ENCODE measurements at regions not wholly inside any gene's neighbourhood (a gene's known extent, or its start where the extent isn't known, plus 50 kb on each side); places are given as distances from the start of the nearest gene placed in this dataset.
"Not testable (repeated sequence)": the region's sequence is repeated elsewhere in the genome, so short reads cannot be mapped to it uniquely, and the experiment has no call there.

GRCh38 chr6:40671001-40671693 lies 84.0 kb upstream of the LRFN2 start:
- no peaks in the 10 kb centered on the region for H3K9me3 ChIP-seq
- no peak overlapping the region for H3K4me3 ChIP-seq (ENCODE audit: control insufficient read depth in 1 of 2, extremely low read depth in 1 of 2, low read length in 1 of 2)
- DNase-seq (no peak), ATAC-seq (replicated peaks in 1 of 4) (no peak)
- no peak overlapping the region for H3K4me3 Mint-ChIP-seq
- H3K4me1 Mint-ChIP-seq: no peaks in the 10 kb centered on the region
- H3K4me1 ChIP-seq (ENCODE audit: control insufficient read depth in 1 of 2, extremely low read depth in 1 of 2, insufficient read depth in 2 of 2, low read length in 2 of 2): no peaks in the 10 kb centered on the region
- no peak overlapping the region for H3K27ac ChIP-seq (ENCODE audit: low read length)
- H3K36me3 Mint-ChIP-seq: no peaks in the 10 kb centered on the region
- H3K27me3 Mint-ChIP-seq: peaks cover 1 to 7% of the 10 kb centered on the region in 2 donors
- POLR2A ChIA-PET: no interaction called here
- no peak overlapping the region for H3K27ac Mint-ChIP-seq
- CTCF ChIA-PET: no interaction called here
- H3K27me3 ChIP-seq (replicated peaks in 1 of 2; ENCODE audit: control insufficient read depth in 2 of 2, extremely low read depth in 1 of 2, insufficient read depth in 2 of 2, low read length in 1 of 2): peaks cover 0 to 8% of the 10 kb centered on the region in 2 experiments
- 89% methylated on average over 12 of the region's 15 CpGs for WGBS (ENCODE audit: insufficient coverage)
- no peaks in the 10 kb centered on the region for H3K36me3 ChIP-seq (ENCODE audit: control insufficient read depth in 2 of 2, extremely low read depth in 1 of 2, insufficient read depth in 1 of 2, low read length in 1 of 2)
- H3K9me3 Mint-ChIP-seq: peaks cover 0 to 8% (median 5%) of the 10 kb centered on the region in 3 donors

GRCh38 chr6:40669343-40669742 lies 82.2 kb upstream of the LRFN2 start:
- DNase-seq: no peak
- ChIA-PET CTCF (interaction anchor here in 1 of 2 donors (0.6 kb wide), 1 partner anchor 15 kb away, joined by 6 read pairs; no protein-coding TSS in a partner anchor), POLR2A (no interaction called here)
- Histone ChIP-seq H3K4me3 (ENCODE audit: control insufficient read depth in 1 of 2, extremely low read depth in 1 of 2, low read length in 1 of 2) (no peak overlapping the region), H3K27me3 (replicated peaks in 1 of 2; ENCODE audit: control insufficient read depth in 2 of 2, extremely low read depth in 1 of 2, insufficient read depth in 2 of 2, low read length in 1 of 2) (peaks cover 0 to 10% of the 10 kb centered on the region in 2 experiments), H3K36me3 (ENCODE audit: control insufficient read depth in 2 of 2, extremely low read depth in 1 of 2, insufficient read depth in 1 of 2, low read length in 1 of 2) (no peaks in the 10 kb centered on the region), H3K9me3 (no peaks in the 10 kb centered on the region), H3K27ac (ENCODE audit: low read length) (no peak overlapping the region), H3K4me1 (ENCODE audit: control insufficient read depth in 1 of 2, extremely low read depth in 1 of 2, insufficient read depth in 2 of 2, low read length in 2 of 2) (no peaks in the 10 kb centered on the region)
- Mint-ChIP-seq H3K27ac (no peak overlapping the region), H3K4me1 (no peaks in the 10 kb centered on the region), H3K4me3 (no peak overlapping the region), H3K9me3 (peaks cover 7 to 21% (median 13%) of the 10 kb centered on the region in 3 donors), H3K36me3 (peaks cover under 1% of the 10 kb centered on the region), H3K27me3 (peaks cover 1 to 3% of the 10 kb centered on the region in 2 donors)
- no CpG with 5 or more reads among the region's 3 CpGs for WGBS (ENCODE audit: insufficient coverage)
- ATAC-seq (replicated peaks in 1 of 4): no peak

GRCh38 chr6:40668203-40668602 lies 81.0 kb upstream of the LRFN2 start:
- H3K27ac ChIP-seq (ENCODE audit: low read length): no peak overlapping the region
- Mint-ChIP-seq H3K4me1 (no peaks in the 10 kb centered on the region), H3K27ac (no peak overlapping the region), H3K36me3 (peaks cover 3% of the 10 kb centered on the region), H3K27me3 (peaks cover 1 to 3% of the 10 kb centered on the region in 2 donors), H3K9me3 (peaks cover 11 to 32% (median 24%) of the 10 kb centered on the region in 3 donors), H3K4me3 (no peak overlapping the region)
- ChIA-PET CTCF (interaction anchor here in 1 of 2 donors (0.6 kb wide), 1 partner anchor 123 kb away, joined by 3 read pairs; no protein-coding TSS in a partner anchor), POLR2A (no interaction called here)
- ATAC-seq (replicated peaks in 1 of 4) (no peak), DNase-seq (no peak)
- no peaks in the 10 kb centered on the region for H3K9me3 ChIP-seq
- no peaks in the 10 kb centered on the region for H3K4me1 ChIP-seq (ENCODE audit: control insufficient read depth in 1 of 2, extremely low read depth in 1 of 2, insufficient read depth in 2 of 2, low read length in 2 of 2)
- H3K27me3 ChIP-seq (replicated peaks in 1 of 2; ENCODE audit: control insufficient read depth in 2 of 2, extremely low read depth in 1 of 2, insufficient read depth in 2 of 2, low read length in 1 of 2): peaks cover 0 to 13% of the 10 kb centered on the region in 2 experiments
- no peaks in the 10 kb centered on the region for H3K36me3 ChIP-seq (ENCODE audit: control insufficient read depth in 2 of 2, extremely low read depth in 1 of 2, insufficient read depth in 1 of 2, low read length in 1 of 2)
- H3K4me3 ChIP-seq (ENCODE audit: control insufficient read depth in 1 of 2, extremely low read depth in 1 of 2, low read length in 1 of 2): no peak overlapping the region
- WGBS (ENCODE audit: insufficient coverage): 94% methylated on average over 2 of the region's 2 CpGs

GRCh38 chr6:40666530-40666929 lies 79.4 kb upstream of the LRFN2 start:
- Histone ChIP-seq H3K36me3 (ENCODE audit: control insufficient read depth in 2 of 2, extremely low read depth in 1 of 2, insufficient read depth in 1 of 2, low read length in 1 of 2) (no peaks in the 10 kb centered on the region), H3K9me3 (no peaks in the 10 kb centered on the region), H3K4me3 (ENCODE audit: control insufficient read depth in 1 of 2, extremely low read depth in 1 of 2, low read length in 1 of 2) (no peak overlapping the region), H3K27me3 (replicated peaks in 1 of 2; ENCODE audit: control insufficient read depth in 2 of 2, extremely low read depth in 1 of 2, insufficient read depth in 2 of 2, low read length in 1 of 2) (peaks cover 0 to 14% of the 10 kb centered on the region in 2 experiments), H3K4me1 (ENCODE audit: control insufficient read depth in 1 of 2, extremely low read depth in 1 of 2, insufficient read depth in 2 of 2, low read length in 2 of 2) (no peaks in the 10 kb centered on the region), H3K27ac (ENCODE audit: low read length) (no peak overlapping the region)
- Mint-ChIP-seq H3K27ac (no peak overlapping the region), H3K9me3 (peaks cover 12 to 34% (median 26%) of the 10 kb centered on the region in 3 donors), H3K4me3 (no peak overlapping the region), H3K27me3 (peaks cover 1 to 3% of the 10 kb centered on the region in 2 donors), H3K4me1 (no peaks in the 10 kb centered on the region), H3K36me3 (peaks cover 3% of the 10 kb centered on the region)
- DNase-seq (no peak), ATAC-seq (replicated peaks in 1 of 4) (no peak)
- WGBS (ENCODE audit: insufficient coverage): 57% methylated on average over 2 of the region's 4 CpGs
- ChIA-PET POLR2A (no interaction called here), CTCF (no interaction called here)

GRCh38 chr6:40661726-40662125 lies 74.6 kb upstream of the LRFN2 start:
- ChIA-PET CTCF (no interaction called here), POLR2A (no interaction called here)
- Histone ChIP-seq H3K4me3 (ENCODE audit: control insufficient read depth in 1 of 2, extremely low read depth in 1 of 2, low read length in 1 of 2) (no peak overlapping the region), H3K36me3 (ENCODE audit: control insufficient read depth in 2 of 2, extremely low read depth in 1 of 2, insufficient read depth in 1 of 2, low read length in 1 of 2) (no peaks in the 10 kb centered on the region), H3K27ac (ENCODE audit: low read length) (no peak overlapping the region), H3K4me1 (ENCODE audit: control insufficient read depth in 1 of 2, extremely low read depth in 1 of 2, insufficient read depth in 2 of 2, low read length in 2 of 2) (no peaks in the 10 kb centered on the region), H3K9me3 (no peaks in the 10 kb centered on the region), H3K27me3 (replicated peaks in 1 of 2; ENCODE audit: control insufficient read depth in 2 of 2, extremely low read depth in 1 of 2, insufficient read depth in 2 of 2, low read length in 1 of 2) (peaks cover 0 to 9% of the 10 kb centered on the region in 2 experiments)
- no peak for DNase-seq
- H3K27me3 Mint-ChIP-seq: peaks cover 0 to 4% of the 10 kb centered on the region in 2 donors
- whole genome bisulfite sequencing (ENCODE audit: insufficient coverage): no CpG with 5 or more reads among the region's 2 CpGs
- ATAC-seq (replicated peaks in 1 of 4): no peak
- no peak overlapping the region for H3K27ac Mint-ChIP-seq
- no peaks in the 10 kb centered on the region for H3K4me1 Mint-ChIP-seq
- peaks cover 12 to 30% (median 23%) of the 10 kb centered on the region in 3 donors for H3K9me3 Mint-ChIP-seq
- no peak overlapping the region for H3K4me3 Mint-ChIP-seq
- H3K36me3 Mint-ChIP-seq: peaks cover 3% of the 10 kb centered on the region

- H3K9me3 Mint-ChIP-seq; ATAC-seq (replicated peaks in 1 of 4); H3K9me3 ChIP-seq; H3K27ac Mint-ChIP-seq; H3K4me1 ChIP-seq (ENCODE audit: control insufficient read depth in 1 of 2, extremely low read depth in 1 of 2, insufficient read depth in 2 of 2, low read length in 2 of 2); H3K27ac ChIP-seq (ENCODE audit: low read length); H3K4me3 ChIP-seq (ENCODE audit: control insufficient read depth in 1 of 2, extremely low read depth in 1 of 2, low read length in 1 of 2); CTCF ChIA-PET; H3K36me3 ChIP-seq (ENCODE audit: control insufficient read depth in 2 of 2, extremely low read depth in 1 of 2, insufficient read depth in 1 of 2, low read length in 1 of 2); H3K36me3 Mint-ChIP-seq; H3K4me3 Mint-ChIP-seq; H3K4me1 Mint-ChIP-seq; DNase-seq; H3K27me3 Mint-ChIP-seq; POLR2A ChIA-PET; H3K27me3 ChIP-seq (replicated peaks in 1 of 2; ENCODE audit: control insufficient read depth in 2 of 2, extremely low read depth in 1 of 2, insufficient read depth in 2 of 2, low read length in 1 of 2): not testable (repeated sequence)
- WGBS (ENCODE audit: insufficient coverage): no CpG with 5 or more reads among the region's 5 CpGs
These were observed 69.6 kb upstream of the LRFN2 start for GRCh38 chr6:40656772-40657171.
